HCT116 (cell line): ENCODE measurements at regions not wholly inside any gene's neighbourhood (a gene's known extent, or its start where the extent isn't known, plus 50 kb on each side); places are given as distances from the start of the nearest gene placed in this dataset.

Experiments
- ATAC-seq: fragments of 200-7000 bp; cut with Tn5 transposase; 2 replicates; pipeline ENCODE4 v1.9.1; 2020; ENCODE audit warnings: mild to moderate bottlenecking, moderate library complexity
- BruUV-seq: library from RNA; stranded (reverse); fragments of 400-500 nt; replicated peaks from 2 replicates; lab custom pipeline; 2021; lab: Mats Ljungman, UMichigan
- CTCF ChIA-PET: fragments of 300-600 bp; sonication (Branson Sonifier 250); formaldehyde crosslinking; loops from one replicate; lab custom pipeline; 2021; ENCODE audit warnings: antibody characterized with exemption; lab: Charles Lee
- POLR2A ChIA-PET: fragments of 300-600, 350-600 bp; sonication (Branson Sonifier 250); formaldehyde crosslinking; loops from one replicate; lab custom pipeline; 2021; ENCODE audit warnings: antibody characterized with exemption; lab: Charles Lee
- RAD21 ChIA-PET, 2 experiments: fragments of 300-600 bp; sonication (Branson Sonifier 250); formaldehyde crosslinking; loops; one replicate each; lab custom pipeline; 2023; ENCODE audit warnings: low total read pairs in 2 of 2; ENCODE audit not compliant: uncharacterized antibody in 2 of 2, unreplicated experiment in 2 of 2, low non-redundant PET in 1 of 2; lab: Charles Lee
- DNase-seq: peaks from one replicate; pipeline ENCODE4 v3.0.0-alpha.2; 2010; ENCODE audit warnings: low read depth, low spot score
- H2AFZ ChIP-seq: fragments of 200-600 bp; shearing (Covaris generic), sonication (generic); 2 replicates; pipeline ENCODE4 v1.6.1; 2017; ENCODE audit warnings: low read depth, mixed run types, mixed read lengths, antibody characterized with exemption, low read length; ENCODE audit not compliant: poor library complexity, severe bottlenecking
- H3K27ac ChIP-seq: 2 replicates; pipeline ENCODE4 v1.5.1; 2012; ENCODE audit warnings: low read depth, low read length
- H3K27me3 ChIP-seq: fragments of 200-600 bp; sonication (generic); 2 replicates; pipeline ENCODE4 v1.6.1; 2016; ENCODE audit warnings: mixed run types, low read length, mixed read lengths; ENCODE audit not compliant: insufficient read depth
- H3K36me3 ChIP-seq, 2 experiments: fragments of 200-500 bp in 1 of 2; fragments of 200-600 bp in 1 of 2; sonication (Bioruptor generic) in 1 of 2; sonication (generic) in 1 of 2; 2 replicates each; pipeline versions ENCODE4 v1.5.1 to v1.6.1; 2014 to 2016; ENCODE audit warnings: low read length in 2 of 2, inconsistent platforms in 1 of 2, mixed read lengths in 1 of 2, mixed run types in 1 of 2; ENCODE audit not compliant: insufficient read depth in 2 of 2, control insufficient read depth in 1 of 2
- H3K4me1 ChIP-seq, 2 experiments: fragments of 200-600 bp in 1 of 2; sonication (generic) in 1 of 2; 2 replicates each; pipeline versions ENCODE4 v1.5.1 to v1.6.1; 2012 to 2017; ENCODE audit warnings: low read length in 2 of 2, inconsistent platforms in 1 of 2, mild to moderate bottlenecking in 1 of 2, mixed read lengths in 1 of 2, mixed run types in 1 of 2, moderate library complexity in 1 of 2; ENCODE audit not compliant: insufficient read depth in 2 of 2, control insufficient read depth in 1 of 2
- H3K4me2 ChIP-seq: fragments of 200-600 bp; sonication (generic); 2 replicates; pipeline ENCODE4 v1.6.1; 2017; ENCODE audit warnings: mixed run types, low read length, mixed read lengths
- H3K4me3 ChIP-seq, 2 experiments: fragments of 200-600 bp in 1 of 2; sonication (generic) in 1 of 2; replicated peaks in 1 of 2; 2 replicates each; pipeline ENCODE4 v1.5.1; 2011 to 2016; ENCODE audit warnings: low read length in 2 of 2, control low read depth in 1 of 2, low read depth in 1 of 2, mild to moderate bottlenecking in 1 of 2, mixed read lengths in 1 of 2, mixed run types in 1 of 2
- H3K79me2 ChIP-seq: fragments of 200-600 bp; sonication (generic); 2 replicates; pipeline ENCODE4 v1.6.1; 2017; ENCODE audit warnings: mild to moderate bottlenecking, mixed run types, low read length, moderate library complexity, mixed read lengths; ENCODE audit not compliant: insufficient read depth
- H3K9ac ChIP-seq: fragments of 200-600 bp; sonication (generic); 2 replicates; pipeline ENCODE4 v1.6.1; 2016; ENCODE audit warnings: low read length, mixed read lengths
- H3K9me2 ChIP-seq: fragments of 200-600 bp; sonication (generic), shearing (Covaris generic); 2 replicates; pipeline ENCODE4 v1.6.1; 2017; ENCODE audit warnings: mixed run types, mild to moderate bottlenecking, moderate library complexity; ENCODE audit not compliant: insufficient read depth
- H3K9me3 ChIP-seq, 2 experiments: fragments of 200-500 bp in 1 of 2; fragments of 200-600 bp in 1 of 2; sonication (Bioruptor generic) in 1 of 2; sonication (generic) in 1 of 2; 2 replicates each; pipeline ENCODE4 v1.6.1; 2014 to 2017; ENCODE audit warnings: low read length in 2 of 2, mixed read lengths in 2 of 2, inconsistent platforms in 1 of 2, low read depth in 1 of 2, mild to moderate bottlenecking in 1 of 2, mixed run types in 1 of 2, moderate library complexity in 1 of 2; ENCODE audit not compliant: control insufficient read depth in 1 of 2, insufficient read depth in 1 of 2
- H4K20me1 ChIP-seq: fragments of 200-600 bp; sonication (generic), shearing (Covaris generic); 2 replicates; pipeline ENCODE4 v1.6.1; 2017; ENCODE audit warnings: mixed run types, mild to moderate bottlenecking, moderate library complexity; ENCODE audit not compliant: insufficient read depth
- ATF3 ChIP-seq: IDR thresholded peaks from 2 replicates; pipeline ENCODE4 v1.6.1; 2012
- CBX3 ChIP-seq: IDR thresholded peaks from 2 replicates; pipeline ENCODE4 v1.6.1; 2012; ENCODE audit warnings: low read depth
- CEBPB ChIP-seq: IDR thresholded peaks from 2 replicates; pipeline ENCODE4 v1.6.1; 2012; ENCODE audit warnings: low read depth
- CTCF ChIP-seq, 3 experiments: fragments of 200-600 bp in 1 of 3; sonication (generic) in 1 of 3; IDR thresholded peaks in 2 of 3; conservative IDR thresholded peaks in 1 of 3; 2 replicates each; pipeline ENCODE4 v1.5.1; 2012 to 2017; ENCODE audit warnings: low read depth in 2 of 3, low read length in 2 of 3, antibody characterized with exemption in 1 of 3, borderline replicate concordance in 1 of 3, control low read depth in 1 of 3, mild to moderate bottlenecking in 1 of 3, mixed read lengths in 1 of 3, mixed run types in 1 of 3, moderate library complexity in 1 of 3; ENCODE audit not compliant: insufficient read depth in 1 of 3
- EGR1 ChIP-seq: IDR thresholded peaks from 2 replicates; pipeline ENCODE4 v1.6.1; 2012; ENCODE audit warnings: low read depth
- EZH2phosphoT487 ChIP-seq: fragments of 200-600 bp; IDR thresholded peaks from 2 replicates; pipeline ENCODE4 v1.6.1; 2018; ENCODE audit warnings: antibody characterized with exemption, borderline replicate concordance
- JUND ChIP-seq: IDR thresholded peaks from 2 replicates; pipeline ENCODE4 v1.6.1; 2012
- MAX ChIP-seq: IDR thresholded peaks from 2 replicates; pipeline ENCODE4 v1.6.1; 2012
- RAD21 ChIP-seq: IDR thresholded peaks from 2 replicates; pipeline ENCODE4 v1.6.1; 2012; ENCODE audit warnings: low read depth, mild to moderate bottlenecking
- REST ChIP-seq: IDR thresholded peaks from 2 replicates; pipeline ENCODE4 v1.6.1; 2012; ENCODE audit warnings: low read depth
- SP1 ChIP-seq: IDR thresholded peaks from 2 replicates; pipeline ENCODE4 v1.6.1; 2012; ENCODE audit warnings: low read depth
- SRF ChIP-seq: IDR thresholded peaks from 2 replicates; pipeline ENCODE4 v1.6.1; 2012; ENCODE audit warnings: low read depth
- ZFX ChIP-seq: fragments of 450-650 bp; IDR thresholded peaks from 2 replicates; pipeline ENCODE4 v1.6.1; 2017
- ZNF274 ChIP-seq: fragments of 200-500 bp; sonication (Bioruptor generic); IDR thresholded peaks from 2 replicates; pipeline ENCODE4 v1.6.1; 2014; ENCODE audit warnings: mild to moderate bottlenecking, low read depth, low read length, inconsistent platforms
- intact Hi-C: fragments of 100-400 bp; cut with micrococcal nuclease; formaldehyde crosslinking; loops from 2 replicates; pipeline ENCODE4 v1.10.0; 2022
- TF ChIP-seq, protein P1 (sequence below): IDR thresholded peaks from 2 replicates; pipeline ENCODE4 v1.6.1; 2011; ENCODE audit warnings: mild to moderate bottlenecking, low read length, moderate library complexity; ENCODE audit not compliant: insufficient replicate concordance; ENCODE audit errors: extremely low read depth

DNA sequence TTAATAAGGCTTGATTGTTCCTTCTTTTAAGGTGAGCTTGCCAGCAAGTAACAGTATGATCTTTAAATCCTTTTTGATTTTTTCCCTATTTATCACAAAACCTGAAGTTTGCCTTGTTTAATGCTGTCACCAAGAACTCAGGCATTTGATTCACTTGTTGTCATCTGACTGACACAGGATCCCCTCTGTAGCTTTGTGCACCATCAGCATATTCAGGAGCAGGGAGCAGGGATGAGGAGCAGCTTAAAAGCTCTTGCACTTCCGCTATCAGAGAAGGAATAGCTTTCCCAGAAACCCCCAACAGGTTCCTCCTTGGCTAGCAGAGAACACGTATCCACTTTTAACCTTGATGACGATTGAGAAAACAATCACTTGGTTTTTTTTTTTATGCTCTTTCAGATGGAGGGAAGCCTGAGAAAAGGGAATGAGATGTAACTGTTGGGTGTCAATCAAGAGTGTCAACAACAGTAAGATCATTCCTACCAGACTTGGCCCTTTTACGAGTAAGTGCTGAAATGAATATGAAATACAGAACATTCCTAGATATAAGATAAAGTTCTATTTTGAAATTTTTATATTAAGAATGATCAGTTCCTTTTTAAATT is 433.1 kb upstream of the CDH18 start:
- H3K4me1 ChIP-seq, result no peaks in the 10 kb centered on the region
- ChIA-PET RAD21 (no interaction called here), POLR2A (no interaction called here), CTCF (no interaction called here)
- TF ChIP-seq, protein P1, sequence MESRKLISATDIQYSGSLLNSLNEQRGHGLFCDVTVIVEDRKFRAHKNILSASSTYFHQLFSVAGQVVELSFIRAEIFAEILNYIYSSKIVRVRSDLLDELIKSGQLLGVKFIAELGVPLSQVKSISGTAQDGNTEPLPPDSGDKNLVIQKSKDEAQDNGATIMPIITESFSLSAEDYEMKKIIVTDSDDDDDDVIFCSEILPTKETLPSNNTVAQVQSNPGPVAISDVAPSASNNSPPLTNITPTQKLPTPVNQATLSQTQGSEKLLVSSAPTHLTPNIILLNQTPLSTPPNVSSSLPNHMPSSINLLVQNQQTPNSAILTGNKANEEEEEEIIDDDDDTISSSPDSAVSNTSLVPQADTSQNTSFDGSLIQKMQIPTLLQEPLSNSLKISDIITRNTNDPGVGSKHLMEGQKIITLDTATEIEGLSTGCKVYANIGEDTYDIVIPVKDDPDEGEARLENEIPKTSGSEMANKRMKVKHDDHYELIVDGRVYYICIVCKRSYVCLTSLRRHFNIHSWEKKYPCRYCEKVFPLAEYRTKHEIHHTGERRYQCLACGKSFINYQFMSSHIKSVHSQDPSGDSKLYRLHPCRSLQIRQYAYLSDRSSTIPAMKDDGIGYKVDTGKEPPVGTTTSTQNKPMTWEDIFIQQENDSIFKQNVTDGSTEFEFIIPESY, result no peak
- no peak for TF ChIP-seq CEBPB
- no peak for TF ChIP-seq EGR1
- TF ChIP-seq EZH2phosphoT487, result no peak
- no peak for TF ChIP-seq JUND
- TF ChIP-seq CBX3, result no peak
- no peak for TF ChIP-seq SP1
- no peak for TF ChIP-seq RAD21
- TF ChIP-seq ZNF274, result no peak
- no peak for TF ChIP-seq ATF3
- no peak for TF ChIP-seq SRF
- TF ChIP-seq ZFX, result no peak
- TF ChIP-seq REST, result no peak
- no peak for TF ChIP-seq MAX
- TF ChIP-seq CTCF (IDR thresholded peaks at IDR 0.05 in 2 of 3, conservative IDR thresholded peaks at IDR 0.05 in 1 of 3; ENCODE audit: borderline replicate concordance in 1 of 3, insufficient read depth in 1 of 3, low read depth in 2 of 3, low read length in 2 of 3), result no peak
- H3K27ac ChIP-seq, result no peak overlapping the region
- no TSS peak for BruUV-seq
- no peak overlapping the region for H3K9ac ChIP-seq
- no peaks in the 10 kb centered on the region for H3K27me3 ChIP-seq
- H3K79me2 ChIP-seq, result no peaks in the 10 kb centered on the region
- no peak overlapping the region for H3K4me3 ChIP-seq
- peaks cover 0 to 16% of the 10 kb centered on the region in 2 experiments; a peak in 2 of 4 replicates for H3K9me3 ChIP-seq
- no peak overlapping the region for H2AFZ ChIP-seq
- no peaks in the 10 kb centered on the region for H3K36me3 ChIP-seq
- DNase-seq, result no peak
- H4K20me1 ChIP-seq, result no peaks in the 10 kb centered on the region
- no peak overlapping the region for H3K4me2 ChIP-seq
- ATAC-seq, result no peak
- H3K9me2 ChIP-seq, result no peaks in the 10 kb centered on the region
- intact Hi-C loops, result no loop called here
